Loucy (cell line): ENCODE measurements at regions not wholly inside any gene's neighbourhood (a gene's known extent, or its start where the extent isn't known, plus 50 kb on each side); places are given as distances from the start of the nearest gene placed in this dataset.

Experiments
- H2AFZ ChIP-seq: fragments of 200-600 bp; sonication (generic); 2 replicates; pipeline ENCODE4 v1.6.0; 2016; ENCODE audit warnings: antibody characterized with exemption, mild to moderate bottlenecking, low read length, moderate library complexity
- H3F3A ChIP-seq: fragments of 200-600 bp; 2 replicates; pipeline ENCODE4 v1.6.0; 2016; ENCODE audit warnings: antibody characterized with exemption, low read depth, mild to moderate bottlenecking
- H3K27me3 ChIP-seq: fragments of 200-600 bp; sonication (generic); 2 replicates; pipeline ENCODE4 v1.6.1; 2014; ENCODE audit warnings: low read length, mild to moderate bottlenecking; ENCODE audit not compliant: insufficient read depth, poor library complexity, severe bottlenecking
- H3K36me3 ChIP-seq: fragments of 200-600 bp; sonication (generic); 2 replicates; pipeline ENCODE4 v1.6.1; 2016; ENCODE audit warnings: low read length; ENCODE audit not compliant: insufficient read depth
- H3K4me1 ChIP-seq: fragments of 200-600 bp; sonication (generic); 2 replicates; pipeline ENCODE4 v1.5.1; 2014; ENCODE audit warnings: low read length, mild to moderate bottlenecking; ENCODE audit not compliant: insufficient read depth, poor library complexity, severe bottlenecking
- H3K4me2 ChIP-seq: fragments of 200-600 bp; sonication (generic); 2 replicates; pipeline ENCODE4 v1.6.0; 2014; ENCODE audit warnings: antibody characterized with exemption, low read length, low read depth, mild to moderate bottlenecking; ENCODE audit not compliant: poor library complexity, severe bottlenecking
- H3K4me3 ChIP-seq: fragments of 200-600 bp; sonication (generic); 2 replicates; pipeline ENCODE4 v1.5.1; 2014; ENCODE audit warnings: low read length, mild to moderate bottlenecking, mixed read lengths; ENCODE audit not compliant: poor library complexity, severe bottlenecking
- H3K79me2 ChIP-seq: fragments of 200-600 bp; sonication (generic); 2 replicates; pipeline ENCODE4 v1.6.1; 2014; ENCODE audit warnings: low read length; ENCODE audit not compliant: insufficient read depth
- H3K9ac ChIP-seq: fragments of 200-600 bp; sonication (generic); 2 replicates; pipeline ENCODE4 v1.6.0; 2014; ENCODE audit warnings: mild to moderate bottlenecking, low read depth, low read length, moderate library complexity; ENCODE audit not compliant: poor library complexity, severe bottlenecking
- H3K9me2 ChIP-seq: fragments of 200-600 bp; sonication (generic); replicated peaks from 2 replicates; pipeline ENCODE4 v1.6.1; 2016; ENCODE audit warnings: low read depth, low read length, mixed read lengths
- H3K9me3 ChIP-seq: fragments of 200-600 bp; sonication (generic); 2 replicates; pipeline ENCODE4 v1.6.1; 2014; ENCODE audit warnings: mild to moderate bottlenecking, antibody characterized with exemption, low read length, low read depth; ENCODE audit not compliant: insufficient read depth
- H4K20me1 ChIP-seq: fragments of 200-600 bp; sonication (generic); 2 replicates; pipeline ENCODE4 v1.6.0; 2014; ENCODE audit warnings: antibody characterized with exemption, low read length, mild to moderate bottlenecking; ENCODE audit not compliant: insufficient read depth, poor library complexity, severe bottlenecking
- CTCF ChIP-seq: fragments of 200-600 bp; sonication (generic); conservative IDR thresholded peaks from 2 replicates; pipeline ENCODE4 v1.5.1; 2014; ENCODE audit warnings: mild to moderate bottlenecking, antibody characterized with exemption, low read length
- EZH2phosphoT487 ChIP-seq: fragments of 200-600 bp; IDR thresholded peaks from 2 replicates; pipeline ENCODE4 v1.6.1; 2018; ENCODE audit warnings: antibody characterized with exemption, mild to moderate bottlenecking, moderate library complexity, borderline replicate concordance

GRCh38 chr5:152226191-152226590, 178.9 kb downstream of the NMUR2 start:
- H3K4me3 ChIP-seq = no peak overlapping the region
- no peaks in the 10 kb centered on the region for H3K27me3 ChIP-seq
- no peaks in the 10 kb centered on the region for H3K9me2 ChIP-seq
- H3K9me3 ChIP-seq = no peaks in the 10 kb centered on the region
- H3K79me2 ChIP-seq = no peaks in the 10 kb centered on the region
- H3K36me3 ChIP-seq = no peaks in the 10 kb centered on the region
- H2AFZ ChIP-seq = no peak overlapping the region
- no peaks in the 10 kb centered on the region for H3F3A ChIP-seq
- no peaks in the 10 kb centered on the region for H4K20me1 ChIP-seq
- H3K4me2 ChIP-seq = no peak overlapping the region
- TF ChIP-seq EZH2phosphoT487 = no peak
- no peak overlapping the region for H3K9ac ChIP-seq
- no peaks in the 10 kb centered on the region for H3K4me1 ChIP-seq

DNA sequence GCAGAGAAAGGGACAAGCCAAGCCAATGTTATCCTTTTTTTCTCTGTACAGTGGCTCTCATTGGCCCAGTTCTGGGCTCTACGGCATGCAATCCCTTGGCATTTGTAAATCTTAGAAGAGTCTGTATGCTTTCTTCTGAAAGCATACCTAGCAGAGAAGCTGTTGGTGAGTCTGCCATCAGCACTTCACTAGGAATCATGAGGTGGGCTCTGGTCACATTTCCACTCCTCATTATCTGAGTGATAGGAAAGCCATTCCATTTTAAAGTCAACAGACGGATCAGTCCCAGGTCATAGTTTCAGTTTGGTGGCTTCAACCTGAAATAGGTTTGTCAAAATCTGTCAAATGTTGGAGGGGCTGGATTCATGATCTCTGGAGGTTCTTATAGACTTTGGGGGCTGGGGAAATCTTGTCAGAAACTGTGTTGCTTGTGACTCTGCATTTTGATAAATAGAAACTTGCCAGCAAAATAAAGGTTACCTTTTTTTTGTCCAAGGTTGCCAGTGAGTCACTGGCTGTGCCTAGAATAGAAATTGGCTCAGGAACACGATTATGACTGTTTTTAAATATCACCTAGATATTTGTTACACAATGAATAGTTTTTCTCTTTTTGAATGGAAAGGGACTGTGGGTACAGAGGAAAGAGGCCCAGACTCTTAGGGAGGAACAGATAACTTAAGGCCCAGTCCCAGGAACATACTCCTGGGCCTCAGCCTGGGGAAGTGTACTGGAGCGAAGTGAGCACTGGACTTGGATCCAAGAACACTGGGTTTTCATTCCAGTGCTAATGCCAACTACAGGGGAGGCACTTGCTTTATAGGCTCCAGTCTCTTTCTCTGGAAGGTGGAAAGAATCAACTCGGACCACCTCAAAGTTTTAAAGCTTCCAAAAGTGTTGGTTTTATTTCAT, 183.1 kb downstream of the NMUR2 start:
- TF ChIP-seq CTCF (no peak), EZH2phosphoT487 (no peak)
- H3K36me3 ChIP-seq = no peaks in the 10 kb centered on the region
- no peaks in the 10 kb centered on the region for H3K9me3 ChIP-seq
- no peaks in the 10 kb centered on the region for H3K4me1 ChIP-seq
- no peaks in the 10 kb centered on the region for H3F3A ChIP-seq
- H3K79me2 ChIP-seq = no peaks in the 10 kb centered on the region
- H4K20me1 ChIP-seq = no peaks in the 10 kb centered on the region
- no peak overlapping the region for H3K4me3 ChIP-seq
- H3K9me2 ChIP-seq = no peaks in the 10 kb centered on the region
- H3K9ac ChIP-seq = no peak overlapping the region
- H3K4me2 ChIP-seq = no peak overlapping the region
- H3K27me3 ChIP-seq = no peaks in the 10 kb centered on the region
- H2AFZ ChIP-seq = no peak overlapping the region

- H3K4me2 ChIP-seq = no peak overlapping the region
- H3K4me3 ChIP-seq = no peak overlapping the region
- no peaks in the 10 kb centered on the region for H3K36me3 ChIP-seq
- H4K20me1 ChIP-seq = no peaks in the 10 kb centered on the region
- no peak overlapping the region for H3K9ac ChIP-seq
- no peaks in the 10 kb centered on the region for H3K79me2 ChIP-seq
- no peaks in the 10 kb centered on the region for H3K4me1 ChIP-seq
- TF ChIP-seq CTCF (no peak), EZH2phosphoT487 (no peak)
- H3K9me3 ChIP-seq = no peaks in the 10 kb centered on the region
- no peaks in the 10 kb centered on the region for H3F3A ChIP-seq
- H3K9me2 ChIP-seq = no peaks in the 10 kb centered on the region
- no peaks in the 10 kb centered on the region for H3K27me3 ChIP-seq
- H2AFZ ChIP-seq = no peak overlapping the region
Measured at GRCh38 chr5:152218694-152219093, 186.4 kb downstream of the NMUR2 start.
